Endodermal cell (in vitro differentiated cells): ENCODE measurements at regions not wholly inside any gene's neighbourhood (a gene's known extent, or its start where the extent isn't known, plus 50 kb on each side); places are given as distances from the start of the nearest gene placed in this dataset.

ENCODE experiments used
- DNase-seq: peaks from one replicate; pipeline ENCODE4 v3.0.0-alpha.2; 2017
- H3K27ac ChIP-seq: 2 replicates; pipeline ENCODE4 v1.5.1; 2013; ENCODE audit warnings: mild to moderate bottlenecking, low read depth, low read length, moderate library complexity
- H3K27me3 ChIP-seq: 2 replicates; pipeline ENCODE4 v1.6.1; 2013; ENCODE audit warnings: mild to moderate bottlenecking, low read length, moderate library complexity; ENCODE audit not compliant: insufficient read depth, control insufficient read depth, poor library complexity, severe bottlenecking
- H3K36me3 ChIP-seq: 2 replicates; pipeline ENCODE4 v1.7.0; 2013; ENCODE audit warnings: mild to moderate bottlenecking, low read length, moderate library complexity; ENCODE audit not compliant: control insufficient read depth, insufficient read depth
- H3K4me1 ChIP-seq: one replicate; pipeline ENCODE4 v1.7.0; 2013; ENCODE audit warnings: low read length; ENCODE audit not compliant: control insufficient read depth, insufficient read depth
- H3K4me3 ChIP-seq: 2 replicates; pipeline ENCODE4 v1.5.1; 2013; ENCODE audit warnings: mild to moderate bottlenecking, low read length, moderate library complexity
- H3K9ac ChIP-seq: 2 replicates; pipeline ENCODE4 v1.6.1; 2013; ENCODE audit warnings: mild to moderate bottlenecking, low read length, moderate library complexity; ENCODE audit not compliant: poor library complexity, severe bottlenecking; ENCODE audit errors: extremely low read depth
- H3K9me3 ChIP-seq: 2 replicates; pipeline ENCODE4 v1.6.1; 2013; ENCODE audit warnings: mild to moderate bottlenecking, low read length, moderate library complexity; ENCODE audit not compliant: control insufficient read depth
- H3K27ac Mint-ChIP-seq: 2 replicates; pipeline ENCODE4 v1.8.0; 2020; ENCODE audit warnings: mixed read lengths
- H3K27me3 Mint-ChIP-seq: 2 replicates; pipeline ENCODE4 v1.8.0; 2021; ENCODE audit warnings: mild to moderate bottlenecking, mixed read lengths; ENCODE audit not compliant: insufficient read depth
- H3K36me3 Mint-ChIP-seq: 2 replicates; pipeline ENCODE4 v1.8.0; 2020; ENCODE audit warnings: low read depth, mixed read lengths
- H3K4me1 Mint-ChIP-seq: 2 replicates; pipeline ENCODE4 v1.8.0; 2020; ENCODE audit warnings: mixed read lengths
- H3K4me3 Mint-ChIP-seq: 2 replicates; pipeline ENCODE4 v1.8.0; 2020; ENCODE audit warnings: mild to moderate bottlenecking, moderate library complexity, mixed read lengths
- H3K9me3 Mint-ChIP-seq: 2 replicates; pipeline ENCODE4 v1.8.0; 2020; ENCODE audit warnings: mild to moderate bottlenecking, mixed read lengths
- WGBS, 2 experiments: methylation state at CpG; one replicate each; pipeline versions ENCODE4 v1.1.5 to v1.1.7; 2013; ENCODE audit warnings: missing lambda C conversion rate in 2 of 2, mixed read lengths in 1 of 2; ENCODE audit not compliant: insufficient coverage in 1 of 2, insufficient read length in 1 of 2; 5-methylcytosine and 5-hydroxymethylcytosine counted together
- TF ChIP-seq, protein P1 (sequence below): fragments of 200-600 bp; sonication (generic); conservative IDR thresholded peaks from 2 replicates; pipeline ENCODE4 v1.5.0; 2021; ENCODE audit warnings: antibody characterized with exemption, mild to moderate bottlenecking

DNA sequence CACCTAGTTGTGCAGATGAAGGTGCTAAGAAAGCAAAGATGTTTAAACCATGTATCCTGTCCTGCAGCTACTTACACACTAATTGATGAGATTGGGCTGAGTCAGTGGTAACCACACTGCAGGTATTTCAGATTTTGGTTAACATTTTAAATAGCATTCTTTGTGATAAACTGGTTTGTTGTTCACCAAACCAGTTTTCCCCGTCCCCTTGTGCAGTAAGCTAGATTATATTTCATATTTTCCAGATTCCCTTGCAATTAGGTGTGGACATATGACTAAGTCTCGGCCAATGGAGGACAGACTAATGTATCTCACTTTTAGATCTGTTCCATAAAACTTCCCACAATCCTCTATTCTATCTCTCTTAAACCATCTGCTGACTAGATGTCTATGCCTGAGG lies 320.4 kb downstream of the RWDD3 start:
- no peak overlapping the region for H3K9ac ChIP-seq
- H3K4me1 Mint-ChIP-seq = no peaks in the 10 kb centered on the region
- H3K9me3 ChIP-seq = peaks cover 38% of the 10 kb centered on the region
- H3K9me3 Mint-ChIP-seq = peaks cover 43% of the 10 kb centered on the region
- no peak overlapping the region for H3K27ac Mint-ChIP-seq
- WGBS, 2 experiments = 80 to 88% methylated on average over 1 to 2 of the region's 2 CpGs
- H3K4me3 ChIP-seq = no peak overlapping the region
- TF ChIP-seq, protein P1, sequence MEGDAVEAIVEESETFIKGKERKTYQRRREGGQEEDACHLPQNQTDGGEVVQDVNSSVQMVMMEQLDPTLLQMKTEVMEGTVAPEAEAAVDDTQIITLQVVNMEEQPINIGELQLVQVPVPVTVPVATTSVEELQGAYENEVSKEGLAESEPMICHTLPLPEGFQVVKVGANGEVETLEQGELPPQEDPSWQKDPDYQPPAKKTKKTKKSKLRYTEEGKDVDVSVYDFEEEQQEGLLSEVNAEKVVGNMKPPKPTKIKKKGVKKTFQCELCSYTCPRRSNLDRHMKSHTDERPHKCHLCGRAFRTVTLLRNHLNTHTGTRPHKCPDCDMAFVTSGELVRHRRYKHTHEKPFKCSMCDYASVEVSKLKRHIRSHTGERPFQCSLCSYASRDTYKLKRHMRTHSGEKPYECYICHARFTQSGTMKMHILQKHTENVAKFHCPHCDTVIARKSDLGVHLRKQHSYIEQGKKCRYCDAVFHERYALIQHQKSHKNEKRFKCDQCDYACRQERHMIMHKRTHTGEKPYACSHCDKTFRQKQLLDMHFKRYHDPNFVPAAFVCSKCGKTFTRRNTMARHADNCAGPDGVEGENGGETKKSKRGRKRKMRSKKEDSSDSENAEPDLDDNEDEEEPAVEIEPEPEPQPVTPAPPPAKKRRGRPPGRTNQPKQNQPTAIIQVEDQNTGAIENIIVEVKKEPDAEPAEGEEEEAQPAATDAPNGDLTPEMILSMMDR = no peak
- H3K4me1 ChIP-seq = no peaks in the 10 kb centered on the region
- no peak overlapping the region for H3K27ac ChIP-seq
- no peak for DNase-seq
- peaks cover 4% of the 10 kb centered on the region for H3K36me3 Mint-ChIP-seq
- no peaks in the 10 kb centered on the region for H3K27me3 ChIP-seq
- H3K27me3 Mint-ChIP-seq = no peaks in the 10 kb centered on the region
- H3K4me3 Mint-ChIP-seq = no peak overlapping the region
- no peaks in the 10 kb centered on the region for H3K36me3 ChIP-seq

DNA sequence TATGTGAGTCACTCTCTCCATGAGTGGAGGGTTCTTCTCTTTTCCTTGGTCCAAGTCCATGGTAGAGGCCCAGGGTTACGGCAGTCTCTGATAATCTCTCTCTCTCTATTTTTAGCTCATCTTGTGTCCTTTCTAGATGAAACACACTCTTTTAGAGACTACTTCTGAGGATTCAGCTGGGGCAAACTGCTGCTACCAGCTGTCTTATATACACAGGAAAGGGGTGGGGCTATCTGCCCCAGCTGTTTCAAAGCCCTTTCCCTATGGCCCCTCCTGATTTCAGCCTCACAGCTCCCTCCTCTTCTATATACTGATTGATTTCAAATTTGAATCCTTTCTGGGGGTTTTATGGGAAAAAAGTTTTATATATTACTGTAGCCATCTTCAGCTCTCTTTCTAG lies 324.8 kb downstream of the RWDD3 start:
- Histone ChIP-seq H3K27me3 (no peaks in the 10 kb centered on the region), H3K9me3 (peaks cover 46% of the 10 kb centered on the region), H3K27ac (no peak overlapping the region), H3K4me3 (no peak overlapping the region), H3K36me3 (no peaks in the 10 kb centered on the region), H3K9ac (no peak overlapping the region), H3K4me1 (no peaks in the 10 kb centered on the region)
- no peaks in the 10 kb centered on the region for H3K27me3 Mint-ChIP-seq
- WGBS, 2 experiments = 80 to 93% methylated on average over 1 of the region's 1 CpG
- H3K4me1 Mint-ChIP-seq = no peaks in the 10 kb centered on the region
- TF ChIP-seq, protein P1 = no peak
- no peak for DNase-seq
- peaks cover 49% of the 10 kb centered on the region for H3K9me3 Mint-ChIP-seq
- no peak overlapping the region for H3K27ac Mint-ChIP-seq
- no peak overlapping the region for H3K4me3 Mint-ChIP-seq
- peaks cover 4% of the 10 kb centered on the region for H3K36me3 Mint-ChIP-seq

DNA sequence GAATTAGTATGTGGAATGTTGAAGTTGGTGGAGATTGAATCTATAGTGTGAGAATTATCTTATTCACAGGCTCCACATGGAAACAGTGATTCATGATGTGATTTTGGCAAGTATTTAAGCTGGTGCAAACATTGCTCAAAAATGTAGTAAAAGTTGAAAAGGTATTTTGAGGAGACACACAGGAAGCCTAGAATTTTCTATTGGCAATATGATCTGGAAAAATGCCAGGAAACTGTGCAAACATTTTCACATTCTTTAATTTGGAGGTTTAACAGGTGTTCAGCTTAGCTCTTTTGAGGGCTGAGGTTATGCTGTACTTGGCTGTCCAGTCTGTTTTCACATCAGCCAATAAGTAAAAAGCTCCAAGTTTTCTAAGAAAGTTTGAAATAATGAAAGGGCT lies 327.3 kb downstream of the RWDD3 start:
- no peak for DNase-seq
- Histone ChIP-seq H3K9ac (no peak overlapping the region), H3K27me3 (no peaks in the 10 kb centered on the region), H3K36me3 (no peaks in the 10 kb centered on the region), H3K9me3 (peaks cover 39% of the 10 kb centered on the region), H3K27ac (no peak overlapping the region), H3K4me3 (no peak overlapping the region), H3K4me1 (no peaks in the 10 kb centered on the region)
- no peaks in the 10 kb centered on the region for H3K27me3 Mint-ChIP-seq
- no peak overlapping the region for H3K27ac Mint-ChIP-seq
- no peaks in the 10 kb centered on the region for H3K4me1 Mint-ChIP-seq
- TF ChIP-seq, protein P1 = no peak
- peaks cover 37% of the 10 kb centered on the region for H3K9me3 Mint-ChIP-seq
- no peak overlapping the region for H3K4me3 Mint-ChIP-seq
- H3K36me3 Mint-ChIP-seq = peaks cover 4% of the 10 kb centered on the region
